ENCODE measurements at regions not wholly inside any gene's neighbourhood (a gene's known extent, or its start where the extent isn't known, plus 50 kb on each side); places are given as distances from the start of the nearest gene placed in this dataset.
A peak's percentile ranks its signal among the peaks of the same experiment; 100 is the strongest.
"Not testable (repeated sequence)": the region's sequence is repeated elsewhere in the genome, so short reads cannot be mapped to it uniquely, and the experiment has no call there.

DNA sequence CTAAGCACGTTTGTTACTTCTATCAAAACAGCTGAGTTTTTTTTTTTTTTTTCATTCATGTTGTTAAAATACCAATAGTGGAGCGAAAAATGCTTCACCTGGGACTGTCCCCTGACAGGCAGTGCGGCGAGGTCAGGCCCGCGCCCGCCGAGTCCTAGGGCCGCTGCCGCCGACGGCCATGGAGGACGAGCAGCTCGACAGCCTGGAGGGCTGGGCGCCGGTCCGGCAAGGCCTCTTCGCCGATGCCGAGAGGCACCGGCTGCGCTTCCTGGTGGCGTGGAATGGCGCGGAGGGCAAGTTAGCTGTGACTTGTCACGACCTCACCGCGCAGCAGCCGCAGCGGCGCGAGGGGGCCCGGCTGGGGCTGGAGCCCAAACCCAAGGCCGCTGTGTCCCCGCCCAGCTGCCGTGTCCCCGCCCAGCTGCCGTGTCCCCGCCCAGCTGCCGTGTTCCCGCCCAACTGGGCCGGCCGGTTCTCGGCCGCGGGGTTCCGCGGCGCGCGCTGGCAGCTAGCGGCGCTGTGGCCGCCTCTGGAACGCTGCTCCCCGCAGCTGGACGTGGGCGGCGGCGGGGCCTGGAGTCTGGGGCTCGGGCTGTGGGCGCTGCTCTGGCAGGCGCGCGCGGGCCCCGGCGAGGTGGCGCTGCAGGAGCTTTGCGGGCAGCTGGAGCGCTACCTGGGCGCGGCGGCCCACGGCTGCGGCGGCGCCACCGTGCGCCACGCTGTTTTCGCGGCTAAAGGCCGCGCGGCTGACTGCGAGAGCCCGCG lies 56.7 kb upstream of the GOLGA8R start:
- not testable (repeated sequence) for H3K27ac Mint-ChIP-seq

DNA sequence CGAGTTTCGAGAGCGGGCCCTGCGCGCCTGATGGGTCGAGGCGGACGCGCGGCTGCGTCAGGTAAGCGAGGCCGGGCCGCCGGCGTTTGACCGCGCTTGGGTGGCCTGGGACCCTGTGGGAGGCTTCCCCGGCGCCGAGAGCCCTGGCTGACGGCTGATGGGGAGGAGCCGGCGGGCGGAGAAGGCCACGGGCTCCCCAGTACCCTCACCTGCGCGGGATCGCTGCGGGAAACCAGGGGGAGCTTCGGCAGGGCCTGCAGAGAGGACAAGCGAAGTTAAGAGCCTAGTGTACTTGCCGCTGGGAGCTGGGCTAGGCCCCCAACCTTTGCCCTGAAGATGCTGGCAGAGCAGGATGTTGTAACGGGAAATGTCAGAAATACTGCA lies 57.3 kb upstream of the GOLGA8R start:
- POLR2A ChIA-PET; H3K4me3 Mint-ChIP-seq; H3K9me3 Mint-ChIP-seq; H3K4me1 Mint-ChIP-seq; H3K27me3 Mint-ChIP-seq; H3K27ac Mint-ChIP-seq; DNase-seq; H3K36me3 Mint-ChIP-seq (ENCODE audit: low read depth); CTCF ChIA-PET: not testable (repeated sequence)

More for the DNA sequence above, 56.7 kb upstream of the GOLGA8R start:
- H3K27me3 Mint-ChIP-seq; H3K4me1 Mint-ChIP-seq; H3K9me3 Mint-ChIP-seq; H3K36me3 Mint-ChIP-seq (ENCODE audit: low read depth); H3K4me3 Mint-ChIP-seq; CTCF ChIA-PET; POLR2A ChIA-PET: not testable (repeated sequence)
- peak; percentile 29 for DNase-seq

GRCh38 chr15:30471817-30472551 lies 57.9 kb upstream of the GOLGA8R start:
- DNase-seq; H3K4me1 Mint-ChIP-seq; POLR2A ChIA-PET; H3K4me3 Mint-ChIP-seq; H3K9me3 Mint-ChIP-seq; H3K27me3 Mint-ChIP-seq; H3K27ac Mint-ChIP-seq; H3K36me3 Mint-ChIP-seq (ENCODE audit: low read depth); CTCF ChIA-PET: not testable (repeated sequence)

DNA sequence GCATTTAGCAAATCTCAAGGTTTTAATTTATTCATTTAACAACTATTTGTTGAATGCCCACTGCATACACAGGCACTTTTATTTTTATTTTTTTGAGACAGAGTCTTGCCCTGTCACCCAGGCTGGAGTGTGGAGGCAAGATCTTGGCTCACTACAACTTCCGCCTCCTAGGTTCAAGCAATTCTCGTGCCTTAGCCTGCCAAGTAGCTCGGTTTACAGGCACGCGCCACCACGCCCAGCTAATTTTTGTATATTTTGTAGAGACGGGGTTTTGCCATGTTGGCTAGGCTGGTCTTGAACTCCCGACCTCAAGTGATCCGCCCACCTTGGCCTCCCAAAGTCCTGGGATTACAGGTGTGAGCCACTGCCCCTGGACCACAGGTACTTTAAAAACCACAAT lies 67.0 kb upstream of the GOLGA8Q start:
- H3K4me1 Mint-ChIP-seq; POLR2A ChIA-PET; H3K4me3 Mint-ChIP-seq; H3K27ac Mint-ChIP-seq; DNase-seq; H3K36me3 Mint-ChIP-seq (ENCODE audit: low read depth); H3K9me3 Mint-ChIP-seq; H3K27me3 Mint-ChIP-seq; CTCF ChIA-PET: not testable (repeated sequence)

- H3K27ac Mint-ChIP-seq; H3K9me3 Mint-ChIP-seq; CTCF ChIA-PET; H3K4me1 Mint-ChIP-seq; POLR2A ChIA-PET; H3K27me3 Mint-ChIP-seq; H3K36me3 Mint-ChIP-seq (ENCODE audit: low read depth); H3K4me3 Mint-ChIP-seq; DNase-seq: not testable (repeated sequence)
These were observed 62.6 kb upstream of the GOLGA8Q start for GRCh38 chr15:30489237-30489636.

- CTCF ChIA-PET; H3K4me1 Mint-ChIP-seq; H3K9me3 Mint-ChIP-seq; POLR2A ChIA-PET; DNase-seq; H3K36me3 Mint-ChIP-seq (ENCODE audit: low read depth); H3K4me3 Mint-ChIP-seq; H3K27me3 Mint-ChIP-seq; H3K27ac Mint-ChIP-seq: not testable (repeated sequence)
These were observed 61.5 kb upstream of the GOLGA8Q start for GRCh38 chr15:30490334-30490733.

- H3K4me1 Mint-ChIP-seq; H3K27me3 Mint-ChIP-seq; H3K4me3 Mint-ChIP-seq; H3K27ac Mint-ChIP-seq; CTCF ChIA-PET; H3K9me3 Mint-ChIP-seq; H3K36me3 Mint-ChIP-seq (ENCODE audit: low read depth); DNase-seq; POLR2A ChIA-PET: not testable (repeated sequence)
These were observed 57.9 kb upstream of the GOLGA8Q start for GRCh38 chr15:30493947-30494346.

DNA sequence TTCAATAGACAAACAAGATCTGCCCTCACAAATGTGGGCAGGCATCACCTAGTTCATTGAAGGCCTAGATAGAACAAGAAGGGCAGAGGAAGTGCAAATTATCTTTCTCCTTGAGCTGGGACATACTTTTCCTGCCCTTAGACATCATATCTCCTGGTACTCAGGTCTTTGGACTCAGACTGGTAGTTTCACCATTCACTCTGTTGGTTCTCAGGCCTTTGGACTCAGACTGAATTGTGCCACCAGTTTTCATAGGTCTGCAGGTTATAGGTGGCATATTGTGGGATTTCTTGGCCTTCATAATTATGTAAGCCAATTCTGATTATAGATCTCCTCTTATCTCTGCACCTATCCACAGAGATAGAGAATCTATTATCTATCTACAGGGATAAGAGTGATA lies 54.6 kb upstream of the GOLGA8Q start:
- POLR2A ChIA-PET, CTCF ChIA-PET: not testable (repeated sequence)

GRCh38 chr15:30499233-30499632 lies 52.6 kb upstream of the GOLGA8Q start:
- POLR2A ChIA-PET; DNase-seq; H3K27ac Mint-ChIP-seq; CTCF ChIA-PET; H3K9me3 Mint-ChIP-seq; H3K4me1 Mint-ChIP-seq; H3K4me3 Mint-ChIP-seq; H3K27me3 Mint-ChIP-seq; H3K36me3 Mint-ChIP-seq (ENCODE audit: low read depth): not testable (repeated sequence)

More for the DNA sequence above, 54.6 kb upstream of the GOLGA8Q start:
- not testable (repeated sequence) for H3K4me1 Mint-ChIP-seq; H3K36me3 Mint-ChIP-seq (ENCODE audit: low read depth); DNase-seq; H3K4me3 Mint-ChIP-seq; H3K27ac Mint-ChIP-seq; H3K9me3 Mint-ChIP-seq; H3K27me3 Mint-ChIP-seq

- CTCF ChIA-PET; H3K27me3 Mint-ChIP-seq; POLR2A ChIA-PET; H3K4me3 Mint-ChIP-seq; H3K9me3 Mint-ChIP-seq; H3K36me3 Mint-ChIP-seq (ENCODE audit: low read depth); DNase-seq; H3K4me1 Mint-ChIP-seq; H3K27ac Mint-ChIP-seq: not testable (repeated sequence)
These were observed 51.3 kb upstream of the GOLGA8Q start for GRCh38 chr15:30500511-30500910.
